ENCODE measurements at regions not wholly inside any gene's neighbourhood (a gene's known extent, or its start where the extent isn't known, plus 50 kb on each side); places are given as distances from the start of the nearest gene placed in this dataset.

DNA sequence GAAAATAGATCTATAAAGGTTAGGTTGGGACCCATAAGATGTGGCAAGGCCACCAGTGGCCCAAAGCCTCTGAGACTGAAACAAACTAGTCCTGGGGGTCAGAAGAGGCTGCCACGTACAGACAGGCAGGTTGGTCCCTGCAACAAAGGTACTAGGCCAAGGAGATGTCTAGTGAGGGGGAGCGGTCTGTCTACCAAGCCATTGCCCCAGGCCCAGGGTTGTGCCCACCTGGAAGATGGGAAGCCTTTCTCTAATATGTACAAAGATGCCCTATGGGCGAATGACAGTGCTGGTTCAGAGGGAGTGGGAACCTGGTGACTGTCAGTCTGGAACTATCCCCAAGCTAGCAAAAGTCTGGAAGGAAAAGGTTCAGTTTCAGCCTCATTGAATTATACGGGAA, 233.2 kb downstream of the RBM19 start:
- H3K27me3 Mint-ChIP-seq = peaks cover 15% of the 10 kb centered on the region
- no peak overlapping the region for H3K27ac Mint-ChIP-seq
- no peaks in the 10 kb centered on the region for H3K4me1 Mint-ChIP-seq (ENCODE audit: low read depth)
- H3K4me1 ChIP-seq (ENCODE audit: insufficient read depth, low read length) = no peaks in the 10 kb centered on the region
- intact Hi-C loops (cut with DNase I, micrococcal nuclease) = no loop called here
- POLR2A ChIA-PET = no interaction called here
- peaks cover 0 to 3% of the 10 kb centered on the region in 2 experiments for H3K27me3 ChIP-seq (ENCODE audit: control insufficient read depth in 1 of 2, insufficient read depth in 2 of 2, low read length in 2 of 2)
- DNase-seq (no peak), ATAC-seq (ENCODE audit: poor library complexity) (no peak)
- H3K9me3 Mint-ChIP-seq = no peaks in the 10 kb centered on the region
- no peaks in the 10 kb centered on the region for H3K36me3 ChIP-seq (ENCODE audit: insufficient read depth, low read length)
- H3K27ac ChIP-seq (ENCODE audit: low read depth in 1 of 2, low read length in 2 of 2) = no peak overlapping the region
- no peak overlapping the region for H3K4me3 ChIP-seq (ENCODE audit: low read length)
- CTCF ChIA-PET = no interaction called here
- TF ChIP-seq CTCF (IDR thresholded peaks at IDR 0.05) = no peak
- H3K9me3 ChIP-seq (ENCODE audit: control insufficient read depth in 1 of 2, insufficient read depth in 1 of 2, low read length in 2 of 2) = peaks cover 0 to 11% of the 10 kb centered on the region in 2 experiments
- no peaks in the 10 kb centered on the region for H3K36me3 Mint-ChIP-seq (ENCODE audit: low read depth)
- no peak overlapping the region for H3K4me3 Mint-ChIP-seq

DNA sequence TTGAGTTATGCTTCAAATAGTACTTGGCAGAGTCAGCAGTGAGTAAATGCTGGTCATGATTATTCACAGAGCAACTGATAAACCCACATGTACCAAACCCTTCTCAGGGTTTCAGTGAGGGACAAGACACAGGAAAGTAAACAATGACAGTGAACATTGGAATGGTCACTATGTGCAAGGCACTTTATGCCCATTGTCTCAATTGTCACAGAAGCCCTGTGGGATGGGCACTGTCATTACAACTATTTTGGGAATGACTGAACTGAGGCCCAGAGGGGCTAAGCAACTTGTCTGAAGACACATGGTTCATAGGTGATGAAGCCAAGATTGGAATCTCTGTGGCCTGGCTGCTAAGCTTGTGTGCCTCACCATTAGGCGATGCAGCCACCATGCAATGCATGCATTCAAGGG, 238.5 kb downstream of the RBM19 start:
- Histone ChIP-seq H3K9me3 (ENCODE audit: control insufficient read depth in 1 of 2, insufficient read depth in 1 of 2, low read length in 2 of 2) (peaks cover 0 to 21% of the 10 kb centered on the region in 2 experiments), H3K4me3 (ENCODE audit: low read length) (no peak overlapping the region), H3K4me1 (ENCODE audit: insufficient read depth, low read length) (no peaks in the 10 kb centered on the region), H3K27me3 (ENCODE audit: control insufficient read depth in 1 of 2, insufficient read depth in 2 of 2, low read length in 2 of 2) (peaks cover 0 to 3% of the 10 kb centered on the region in 2 experiments), H3K36me3 (ENCODE audit: insufficient read depth, low read length) (no peaks in the 10 kb centered on the region), H3K27ac (ENCODE audit: low read depth in 1 of 2, low read length in 2 of 2) (no peak overlapping the region)
- TF ChIP-seq CTCF (IDR thresholded peaks at IDR 0.05) = no peak
- H3K4me1 Mint-ChIP-seq (ENCODE audit: low read depth) = no peaks in the 10 kb centered on the region
- DNase-seq = no peak
- H3K27ac Mint-ChIP-seq = no peak overlapping the region
- CTCF ChIA-PET = no interaction called here
- H3K4me3 Mint-ChIP-seq = no peak overlapping the region
- intact Hi-C loops (cut with DNase I, micrococcal nuclease) = no loop called here
- peaks cover 16% of the 10 kb centered on the region for H3K27me3 Mint-ChIP-seq
- ATAC-seq (ENCODE audit: poor library complexity) = no peak
- POLR2A ChIA-PET = no interaction called here
- H3K36me3 Mint-ChIP-seq (ENCODE audit: low read depth) = no peaks in the 10 kb centered on the region
- peaks cover 2% of the 10 kb centered on the region for H3K9me3 Mint-ChIP-seq

- intact Hi-C loops (cut with DNase I, micrococcal nuclease) = no loop called here
- H3K4me3 ChIP-seq (ENCODE audit: low read length) = no peak overlapping the region
- CTCF ChIA-PET = no interaction called here
- H3K4me1 ChIP-seq (ENCODE audit: insufficient read depth, low read length) = no peaks in the 10 kb centered on the region
- peaks cover 16% of the 10 kb centered on the region for H3K27me3 Mint-ChIP-seq
- TF ChIP-seq CTCF (IDR thresholded peaks at IDR 0.05) = no peak
- H3K4me3 Mint-ChIP-seq = no peak overlapping the region
- DNase-seq (no peak), ATAC-seq (ENCODE audit: poor library complexity) (no peak)
- H3K27me3 ChIP-seq (ENCODE audit: control insufficient read depth in 1 of 2, insufficient read depth in 2 of 2, low read length in 2 of 2) = peaks cover 0 to 3% of the 10 kb centered on the region in 2 experiments
- H3K27ac Mint-ChIP-seq = no peak overlapping the region
- H3K36me3 Mint-ChIP-seq (ENCODE audit: low read depth) = no peaks in the 10 kb centered on the region
- H3K9me3 ChIP-seq (ENCODE audit: control insufficient read depth in 1 of 2, insufficient read depth in 1 of 2, low read length in 2 of 2) = peaks cover 0 to 21% of the 10 kb centered on the region in 2 experiments
- no peaks in the 10 kb centered on the region for H3K36me3 ChIP-seq (ENCODE audit: insufficient read depth, low read length)
- POLR2A ChIA-PET = no interaction called here
- no peaks in the 10 kb centered on the region for H3K4me1 Mint-ChIP-seq (ENCODE audit: low read depth)
- no peak overlapping the region for H3K27ac ChIP-seq (ENCODE audit: low read depth in 1 of 2, low read length in 2 of 2)
- peaks cover 2% of the 10 kb centered on the region for H3K9me3 Mint-ChIP-seq
Observed at GRCh38 chr12:113726254-113726819, 239.8 kb downstream of the RBM19 start.
